Keratinocyte (primary cell): ENCODE measurements at regions not wholly inside any gene's neighbourhood (a gene's known extent, or its start where the extent isn't known, plus 50 kb on each side); places are given as distances from the start of the nearest gene placed in this dataset.

Source experiments
- DNase-seq: peaks from one replicate; pipeline ENCODE4 v3.0.0-alpha.2; 2011; ENCODE audit warnings: low read depth, missing footprints, low spot score
- FAIRE-seq: peaks from 2 replicates; lab custom pipeline; 2011; peaks lifted over from hg19 to GRCh38; lab: Jason Lieb, UNC
- H2AFZ ChIP-seq: 2 replicates; pipeline ENCODE4 v1.6.0; 2012; ENCODE audit warnings: low read length, control low read depth, inconsistent platforms; ENCODE audit not compliant: control insufficient read depth
- H3K27ac ChIP-seq: 2 replicates; pipeline ENCODE4 v1.5.1; 2011; ENCODE audit warnings: low read length; ENCODE audit not compliant: control insufficient read depth, insufficient read depth
- H3K27me3 ChIP-seq: 3 replicates; pipeline ENCODE4 v1.6.0; 2011; ENCODE audit warnings: low read length; ENCODE audit not compliant: control insufficient read depth, insufficient read depth; ENCODE audit errors: extremely low read depth
- H3K36me3 ChIP-seq, 2 experiments: 2 replicates in 1 of 2; 3 replicates in 1 of 2; pipeline ENCODE4 v1.5.1; 2011; ENCODE audit warnings: low read length in 2 of 2, mild to moderate bottlenecking in 1 of 2; ENCODE audit not compliant: control insufficient read depth in 2 of 2, insufficient read depth in 2 of 2; ENCODE audit errors: extremely low read depth in 1 of 2
- H3K4me1 ChIP-seq: 3 replicates; pipeline ENCODE4 v1.5.1; 2011; ENCODE audit warnings: low read length; ENCODE audit not compliant: control insufficient read depth, insufficient read depth; ENCODE audit errors: extremely low read depth
- H3K4me2 ChIP-seq: 3 replicates; pipeline ENCODE4 v1.6.0; 2011; ENCODE audit warnings: low read depth, low read length; ENCODE audit not compliant: control insufficient read depth, insufficient read depth; ENCODE audit errors: extremely low read depth
- H3K4me3 ChIP-seq, 3 experiments: fragments of 200-600 bp in 1 of 3; sonication (generic) in 1 of 3; 2 replicates in 2 of 3; 3 replicates in 1 of 3; pipeline ENCODE4 v1.5.1; 2011 to 2016; ENCODE audit warnings: low read length in 3 of 3, mild to moderate bottlenecking in 3 of 3, control low read depth in 2 of 3, inconsistent platforms in 1 of 3, low read depth in 1 of 3, mixed read lengths in 1 of 3, mixed run types in 1 of 3, moderate library complexity in 1 of 3; ENCODE audit not compliant: control insufficient read depth in 2 of 3, insufficient read depth in 2 of 3; ENCODE audit errors: extremely low read depth in 1 of 3
- H3K79me2 ChIP-seq: 2 replicates; pipeline ENCODE4 v1.6.0; 2012; ENCODE audit warnings: low read length; ENCODE audit not compliant: control insufficient read depth, insufficient read depth
- H3K9ac ChIP-seq: 3 replicates; pipeline ENCODE4 v1.6.0; 2011; ENCODE audit warnings: low read length; ENCODE audit not compliant: control insufficient read depth, insufficient read depth; ENCODE audit errors: extremely low read depth
- H3K9me1 ChIP-seq: 3 replicates; pipeline ENCODE4 v1.6.0; 2011; ENCODE audit warnings: low read length; ENCODE audit not compliant: control insufficient read depth, insufficient read depth; ENCODE audit errors: extremely low read depth
- H3K9me3 ChIP-seq: 2 replicates; pipeline ENCODE4 v1.5.1; 2012; ENCODE audit warnings: low read depth, low read length; ENCODE audit not compliant: control insufficient read depth
- H4K20me1 ChIP-seq: 3 replicates; pipeline ENCODE4 v1.6.0; 2011; ENCODE audit warnings: low read length; ENCODE audit not compliant: control insufficient read depth, insufficient read depth; ENCODE audit errors: extremely low read depth
- CTCF ChIP-seq, 3 experiments: IDR thresholded peaks in 1 of 3; conservative IDR thresholded peaks in 1 of 3; optimal IDR thresholded peaks in 1 of 3; 2 replicates in 2 of 3; 3 replicates in 1 of 3; pipeline versions ENCODE3 to v1.5.1; 2011; ENCODE audit warnings: low read length in 3 of 3, mild to moderate bottlenecking in 3 of 3, moderate library complexity in 2 of 3, control low read depth in 1 of 3, inconsistent platforms in 1 of 3; ENCODE audit not compliant: insufficient read depth in 2 of 3; ENCODE audit errors: extremely low read depth in 1 of 3
- EZH2 ChIP-seq: IDR thresholded peaks from one replicate; pipeline ENCODE4 v1.6.1; 2012; ENCODE audit warnings: inconsistent platforms, mild to moderate bottlenecking, low read length, moderate library complexity
- dilution Hi-C: fragments of 300-500 bp; cut with MboI; formaldehyde crosslinking; loops from one replicate; pipeline ENCODE4 v1.7.0; 2020; ENCODE audit warnings: low sequenced_read_pairs; ENCODE audit not compliant: extremely low pct_ligation_motif_present

DNA sequence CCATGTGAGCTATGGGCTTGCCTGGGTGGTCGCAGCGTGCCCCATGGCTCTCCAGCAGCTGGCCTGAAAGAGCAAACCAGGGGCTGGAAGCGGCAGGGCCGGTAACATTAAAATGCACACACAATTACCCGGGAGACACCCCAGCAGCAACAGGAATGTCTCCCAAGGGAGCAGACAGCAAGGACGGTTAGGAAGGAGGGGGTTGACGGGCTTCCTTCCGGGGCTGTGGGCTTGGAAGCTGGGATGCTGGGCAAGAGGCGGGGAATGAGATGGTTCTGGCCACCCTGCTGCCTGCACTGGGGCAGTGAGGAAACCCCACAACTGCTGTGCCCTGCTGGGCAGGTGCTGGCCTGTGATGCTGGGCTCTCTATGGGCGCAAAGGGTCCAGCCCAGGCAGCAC is 71.8 kb upstream of the ADAMTS2 start:
- Histone ChIP-seq H3K9me1 (no peaks in the 10 kb centered on the region), H3K4me1 (no peaks in the 10 kb centered on the region), H3K4me3 (no peak overlapping the region), H3K9ac (no peak overlapping the region), H3K36me3 (no peaks in the 10 kb centered on the region), H3K9me3 (peaks cover 11% of the 10 kb centered on the region), H3K27me3 (no peaks in the 10 kb centered on the region), H3K79me2 (no peaks in the 10 kb centered on the region), H3K27ac (no peak overlapping the region), H2AFZ (no peak overlapping the region), H3K4me2 (no peak overlapping the region), H4K20me1 (no peaks in the 10 kb centered on the region)
- no peak for DNase-seq
- no peak for FAIRE-seq
- dilution Hi-C loops: no loop called here
- no peak for TF ChIP-seq EZH2
- TF ChIP-seq CTCF (optimal IDR thresholded peaks at IDR 0.05 in 1 of 3, IDR thresholded peaks at IDR 0.05 in 1 of 3, conservative IDR thresholded peaks at IDR 0.05 in 1 of 3; ENCODE audit: extremely low read depth in 1 of 3, insufficient read depth in 2 of 3, low read length in 3 of 3): no peak

GRCh38 chr5:179416114-179416822 is 71.0 kb upstream of the ADAMTS2 start:
- Histone ChIP-seq H3K4me2 (no peak overlapping the region), H3K4me1 (no peaks in the 10 kb centered on the region), H3K9me3 (peaks cover 11% of the 10 kb centered on the region), H3K27me3 (no peaks in the 10 kb centered on the region), H3K36me3 (no peaks in the 10 kb centered on the region), H3K79me2 (no peaks in the 10 kb centered on the region), H3K27ac (no peak overlapping the region), H3K9ac (no peak overlapping the region), H4K20me1 (no peaks in the 10 kb centered on the region), H2AFZ (no peak overlapping the region), H3K9me1 (no peaks in the 10 kb centered on the region), H3K4me3 (no peak overlapping the region)
- dilution Hi-C loops: no loop called here
- FAIRE-seq: no peak
- no peak for DNase-seq
- TF ChIP-seq CTCF (optimal IDR thresholded peaks at IDR 0.05 in 1 of 3, IDR thresholded peaks at IDR 0.05 in 1 of 3, conservative IDR thresholded peaks at IDR 0.05 in 1 of 3; ENCODE audit: extremely low read depth in 1 of 3, insufficient read depth in 2 of 3, low read length in 3 of 3): no peak
- no peak for TF ChIP-seq EZH2
